Fibroblast of pulmonary artery (primary cell): ENCODE measurements at regions not wholly inside any gene's neighbourhood (a gene's known extent, or its start where the extent isn't known, plus 50 kb on each side); places are given as distances from the start of the nearest gene placed in this dataset.
"Not testable (repeated sequence)": the region's sequence is repeated elsewhere in the genome, so short reads cannot be mapped to it uniquely, and the experiment has no call there.

Experiments used
- DNase-seq: peaks from one replicate; pipeline ENCODE4 v3.0.0-alpha.2; 2010; ENCODE audit warnings: low read depth
- H3K4me3 ChIP-seq: replicated peaks from 2 replicates; pipeline ENCODE4 v1.5.1; 2011; ENCODE audit warnings: low read depth, mild to moderate bottlenecking, control low read depth, low read length, moderate library complexity
- CTCF ChIP-seq: IDR thresholded peaks from 2 replicates; pipeline ENCODE4 v1.5.1; 2011; ENCODE audit warnings: mild to moderate bottlenecking, control low read depth, low read length, inconsistent platforms; ENCODE audit errors: missing control alignments

- TF ChIP-seq CTCF: no peak
- DNase-seq: peak; percentile 28
- no peak overlapping the region for H3K4me3 ChIP-seq
Measured at GRCh38 chr11:45411228-45411946, 125.2 kb upstream of the SYT13 start.

GRCh38 chr11:45410391-45411227 is 124.5 kb upstream of the SYT13 start:
- TF ChIP-seq CTCF: no peak
- H3K4me3 ChIP-seq: no peak overlapping the region
- no peak for DNase-seq

GRCh38 chr11:45409587-45409986 is 123.4 kb upstream of the SYT13 start:
- no peak for TF ChIP-seq CTCF
- DNase-seq: no peak
- H3K4me3 ChIP-seq: no peak overlapping the region

GRCh38 chr11:45407226-45407625 is 121.1 kb upstream of the SYT13 start:
- DNase-seq: no peak
- TF ChIP-seq CTCF: no peak
- H3K4me3 ChIP-seq: no peak overlapping the region

GRCh38 chr11:45405916-45406670 is 120.0 kb upstream of the SYT13 start:
- no peak overlapping the region for H3K4me3 ChIP-seq
- peak; percentile 54 for DNase-seq
- TF ChIP-seq CTCF: peak; percentile 61

- not testable (repeated sequence) for DNase-seq, H3K4me3 ChIP-seq
Measured at GRCh38 chr11:45403521-45403920, 117.4 kb upstream of the SYT13 start.

- no peak overlapping the region for H3K4me3 ChIP-seq
- no peak for TF ChIP-seq CTCF
- DNase-seq: no peak
Measured at GRCh38 chr11:45402049-45402630, 116.0 kb upstream of the SYT13 start.
